ENCODE measurements at regions not wholly inside any gene's neighbourhood (a gene's known extent, or its start where the extent isn't known, plus 50 kb on each side); places are given as distances from the start of the nearest gene placed in this dataset.
"Not testable (repeated sequence)": the region's sequence is repeated elsewhere in the genome, so short reads cannot be mapped to it uniquely, and the experiment has no call there.

- no peak for DNase-seq (ENCODE audit: low read depth)
- no peak overlapping the region for H3K4me3 ChIP-seq (ENCODE audit: low read depth, low read length)
These were observed 158.9 kb upstream of the CNTNAP4 start for GRCh38 chr16:76118344-76118743.

- DNase-seq (ENCODE audit: low read depth) = no peak
- H3K4me3 ChIP-seq (ENCODE audit: low read depth, low read length) = no peak overlapping the region
These were observed 155.6 kb upstream of the CNTNAP4 start for GRCh38 chr16:76121636-76122035.

- H3K4me3 ChIP-seq (ENCODE audit: low read depth, low read length) = no peak overlapping the region
- DNase-seq (ENCODE audit: low read depth) = no peak
These were observed 153.2 kb upstream of the CNTNAP4 start for GRCh38 chr16:76123966-76124365.

DNA sequence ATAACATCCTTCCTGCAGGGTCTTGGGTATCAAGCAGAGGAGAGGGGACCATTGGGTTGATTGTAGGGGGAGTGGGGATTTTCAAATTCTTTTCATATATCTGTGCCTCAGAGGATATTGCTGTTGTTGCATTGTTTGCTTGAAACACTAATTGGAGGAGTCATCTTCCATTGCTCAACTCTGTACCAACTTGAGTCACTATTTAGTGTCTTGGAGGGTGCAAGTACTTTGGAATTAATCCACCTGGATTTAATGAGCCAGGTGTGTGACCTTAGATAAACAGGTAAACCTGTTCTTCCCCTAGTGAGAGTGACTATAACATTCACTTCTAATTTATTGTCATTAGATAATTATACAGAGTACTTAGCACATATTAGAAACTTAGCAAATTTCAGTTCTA is 151.3 kb upstream of the CNTNAP4 start:
- no peak overlapping the region for H3K4me3 ChIP-seq (ENCODE audit: low read depth, low read length)

GRCh38 chr16:76138056-76138455 is 139.1 kb upstream of the CNTNAP4 start:
- not testable (repeated sequence) for H3K4me3 ChIP-seq (ENCODE audit: low read depth, low read length); DNase-seq (ENCODE audit: low read depth)

More for the DNA sequence above, 151.3 kb upstream of the CNTNAP4 start:
- no peak for DNase-seq (ENCODE audit: low read depth)

GRCh38 chr16:76157629-76158028 is 119.6 kb upstream of the CNTNAP4 start:
- DNase-seq (ENCODE audit: low read depth) = no peak
- H3K4me3 ChIP-seq (ENCODE audit: low read depth, low read length) = no peak overlapping the region

DNA sequence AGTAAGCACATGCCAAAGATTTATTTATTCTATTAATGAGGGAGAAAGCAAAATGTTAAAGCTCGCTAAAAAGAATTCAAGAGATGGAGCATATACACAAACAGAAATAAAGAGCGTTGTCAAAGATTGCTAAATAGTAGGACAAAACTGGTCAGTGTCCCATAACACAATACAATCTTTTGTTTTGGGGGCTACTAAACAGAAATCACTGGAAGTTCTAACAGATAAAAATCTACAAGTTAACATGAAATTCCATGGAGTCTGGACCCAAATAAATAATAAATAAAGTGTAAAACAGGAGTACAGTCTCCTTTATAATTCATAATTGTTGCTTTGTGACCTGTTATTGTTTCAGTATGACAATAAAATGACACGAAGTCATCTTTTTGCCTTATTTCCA is 115.2 kb upstream of the CNTNAP4 start:
- no peak overlapping the region for H3K4me3 ChIP-seq (ENCODE audit: low read depth, low read length)
- DNase-seq (ENCODE audit: low read depth) = no peak

DNA sequence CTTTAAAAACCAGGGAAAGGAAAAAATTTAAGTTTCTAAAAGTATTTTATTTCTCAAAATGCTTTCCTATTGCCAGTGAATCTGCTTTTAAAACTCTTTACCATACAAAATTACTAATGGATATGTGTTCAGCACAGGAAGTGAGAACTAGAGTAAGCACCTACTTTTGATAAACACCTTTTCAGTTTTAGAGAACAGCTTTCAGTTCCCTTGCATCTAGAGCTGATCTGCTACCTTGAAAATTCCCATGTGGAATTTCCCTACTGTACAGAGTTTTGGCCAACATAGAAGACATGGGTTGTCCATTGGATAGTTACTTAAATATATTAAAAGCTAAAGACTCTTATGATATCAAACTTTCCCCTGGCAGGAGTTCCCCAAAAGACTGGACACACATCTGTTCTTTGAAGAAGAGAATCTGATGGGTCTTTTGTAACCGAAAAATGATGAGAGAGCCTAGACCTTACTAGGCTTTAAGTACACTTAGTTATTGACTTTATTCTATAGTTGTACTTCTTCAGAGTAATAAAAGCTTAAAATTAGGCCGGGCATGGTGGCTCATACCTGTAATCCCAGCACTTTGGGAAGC is 112.1 kb upstream of the CNTNAP4 start:
- no peak overlapping the region for H3K4me3 ChIP-seq (ENCODE audit: low read depth, low read length)
- DNase-seq (ENCODE audit: low read depth) = no peak

DNA sequence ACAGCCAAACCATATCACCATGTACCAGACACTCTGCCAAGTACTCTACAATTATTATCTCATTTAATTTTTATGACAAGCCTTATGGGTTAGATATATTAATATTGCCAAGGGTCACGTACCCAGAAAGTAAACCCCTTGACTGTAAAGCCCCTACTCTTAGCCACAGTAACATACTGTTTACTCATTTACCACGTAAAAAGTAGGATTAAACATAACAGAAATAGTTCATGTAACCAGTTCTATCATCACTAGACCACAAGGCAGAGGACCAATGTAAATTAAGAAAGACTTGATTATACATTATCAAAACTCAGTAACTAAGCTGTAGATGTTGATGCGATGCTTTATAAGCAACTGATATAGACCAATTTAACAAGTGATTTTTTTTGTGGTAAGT is 101.5 kb upstream of the CNTNAP4 start:
- DNase-seq (ENCODE audit: low read depth) = no peak
- no peak overlapping the region for H3K4me3 ChIP-seq (ENCODE audit: low read depth, low read length)

- no peak overlapping the region for H3K4me3 ChIP-seq (ENCODE audit: low read depth, low read length)
- DNase-seq (ENCODE audit: low read depth) = no peak
These were observed 101.0 kb upstream of the CNTNAP4 start for GRCh38 chr16:76176153-76176552.

- H3K4me3 ChIP-seq (ENCODE audit: low read depth, low read length) = no peak overlapping the region
- no peak for DNase-seq (ENCODE audit: low read depth)
These were observed 100.6 kb upstream of the CNTNAP4 start for GRCh38 chr16:76176616-76177015.

DNA sequence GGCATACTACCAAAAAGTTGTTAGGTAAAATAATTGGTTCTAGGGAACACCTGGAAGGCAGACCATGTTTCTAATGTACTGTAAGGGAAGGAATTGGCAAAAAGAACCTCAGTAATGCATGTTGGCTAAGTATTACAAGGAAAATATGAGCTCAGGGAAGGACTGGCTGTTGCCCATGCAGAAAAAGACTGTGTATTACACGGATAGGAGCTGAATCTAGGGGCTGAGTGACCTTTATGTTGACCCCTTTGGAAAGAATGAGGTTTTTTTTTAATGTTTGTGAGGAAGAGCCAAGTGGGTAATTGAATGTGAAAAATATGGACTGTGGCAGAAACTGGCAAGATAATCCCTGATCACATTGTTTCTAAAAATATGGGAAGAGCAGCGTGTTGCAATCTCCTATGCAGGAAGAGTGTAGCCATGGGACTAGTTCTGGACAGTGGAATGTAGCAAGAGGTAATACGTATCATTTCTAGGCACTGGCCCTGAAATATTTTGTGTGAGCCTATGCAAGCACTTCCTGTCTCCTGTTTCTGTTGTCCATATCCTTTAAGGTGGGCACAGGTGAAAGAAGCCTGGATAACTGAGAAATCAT is 95.1 kb upstream of the CNTNAP4 start:
- no peak for DNase-seq (ENCODE audit: low read depth)
- H3K4me3 ChIP-seq (ENCODE audit: low read depth, low read length) = no peak overlapping the region

DNA sequence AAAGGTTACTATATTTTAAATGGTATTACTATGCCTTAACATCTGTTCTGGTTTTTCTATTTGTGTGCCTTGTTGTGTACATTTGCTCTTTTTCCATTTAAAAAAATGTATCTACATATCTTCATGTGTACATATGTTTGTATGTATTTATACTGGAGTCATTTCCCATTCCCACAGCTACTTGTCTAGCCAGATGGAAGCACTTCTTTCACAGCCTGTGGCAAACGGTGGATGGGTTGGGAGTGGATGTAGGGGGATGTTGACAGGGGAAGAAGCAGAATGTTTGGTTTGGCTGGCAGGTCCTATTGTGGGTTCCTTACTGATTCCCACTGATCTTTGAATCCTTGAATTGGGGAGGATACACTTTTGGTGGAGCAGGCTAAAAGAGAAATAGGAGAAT is 93.6 kb upstream of the CNTNAP4 start:
- no peak for DNase-seq (ENCODE audit: low read depth)

GRCh38 chr16:76190057-76190456 is 87.1 kb upstream of the CNTNAP4 start:
- H3K4me3 ChIP-seq (ENCODE audit: low read depth, low read length) = no peak overlapping the region
- DNase-seq (ENCODE audit: low read depth) = no peak

More for the DNA sequence above, 93.6 kb upstream of the CNTNAP4 start:
- no peak overlapping the region for H3K4me3 ChIP-seq (ENCODE audit: low read depth, low read length)

DNA sequence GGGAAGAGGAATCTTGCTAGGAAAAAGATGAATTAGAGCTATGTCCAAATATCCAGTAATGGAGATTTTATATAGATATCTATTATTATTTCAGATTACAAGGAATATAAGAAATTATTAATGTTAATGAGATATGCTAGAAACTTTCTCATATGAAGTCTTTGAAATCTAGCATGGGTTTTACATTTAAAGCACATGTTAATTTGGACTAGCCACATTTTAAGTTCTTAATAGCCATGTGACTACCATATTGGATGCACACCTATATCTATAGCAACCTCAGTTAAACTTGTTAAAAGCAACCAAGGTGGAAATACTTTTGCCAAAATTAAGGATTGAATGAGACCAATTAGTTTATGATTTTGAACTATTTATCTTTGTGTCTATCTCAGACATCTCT is 86.7 kb upstream of the CNTNAP4 start:
- DNase-seq (ENCODE audit: low read depth) = no peak
- no peak overlapping the region for H3K4me3 ChIP-seq (ENCODE audit: low read depth, low read length)

DNA sequence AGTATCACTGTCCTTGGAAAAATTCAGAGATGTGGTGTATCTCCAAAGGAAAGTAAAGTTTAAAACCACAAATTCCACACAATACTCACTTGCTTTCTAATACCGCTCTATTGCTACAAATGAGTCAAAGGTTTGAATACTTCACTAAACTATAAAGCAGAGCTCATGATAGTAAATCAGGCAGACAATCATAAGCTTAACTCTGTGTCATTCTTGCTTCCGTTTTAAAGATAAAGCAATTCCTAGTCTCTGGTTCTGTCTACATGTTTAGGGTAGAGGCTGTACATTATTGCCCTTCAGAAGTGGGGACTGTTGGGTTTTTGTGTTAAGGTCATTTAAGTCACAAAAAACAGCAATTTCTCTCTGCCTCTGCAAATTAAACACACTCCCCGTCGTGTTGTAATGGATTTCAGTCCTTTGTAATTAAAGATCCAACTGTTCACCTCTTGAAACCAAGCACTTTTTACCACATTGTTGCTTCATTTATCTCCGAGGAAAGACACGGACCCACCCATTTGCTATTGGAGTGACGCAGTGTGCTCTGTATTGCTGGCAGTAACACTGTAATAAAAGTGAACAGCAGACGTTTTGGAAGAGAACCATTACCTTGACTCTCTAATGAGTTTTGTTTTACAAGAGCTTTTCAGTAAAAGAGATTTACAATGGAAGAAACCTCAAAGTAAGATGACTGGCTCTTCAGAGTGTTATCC is 83.1 kb upstream of the CNTNAP4 start:
- no peak overlapping the region for H3K4me3 ChIP-seq (ENCODE audit: low read depth, low read length)

DNA sequence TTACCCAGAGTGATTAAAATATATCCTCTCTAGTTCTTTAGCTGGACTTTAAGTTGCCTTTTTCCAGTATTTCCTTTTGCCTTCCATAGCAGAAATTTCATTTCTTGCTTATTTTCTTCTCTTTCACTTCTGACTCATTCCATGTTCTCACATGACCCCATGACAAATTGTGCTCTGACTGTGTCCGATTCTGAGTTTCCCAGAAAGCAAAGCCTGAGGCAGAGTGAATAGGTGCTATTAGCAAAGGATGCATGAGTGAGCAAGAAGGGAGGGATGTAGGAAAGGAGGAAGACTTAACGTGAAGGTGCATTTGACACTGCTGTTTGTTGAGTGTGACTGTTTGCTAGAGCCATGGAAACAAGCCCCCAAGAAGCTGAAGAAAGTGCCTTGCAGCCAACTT is 82.6 kb upstream of the CNTNAP4 start:
- H3K4me3 ChIP-seq (ENCODE audit: low read depth, low read length) = no peak overlapping the region
- peak; percentile 4 for DNase-seq (ENCODE audit: low read depth)

More for the DNA sequence above, 83.1 kb upstream of the CNTNAP4 start:
- no peak for DNase-seq (ENCODE audit: low read depth)

DNA sequence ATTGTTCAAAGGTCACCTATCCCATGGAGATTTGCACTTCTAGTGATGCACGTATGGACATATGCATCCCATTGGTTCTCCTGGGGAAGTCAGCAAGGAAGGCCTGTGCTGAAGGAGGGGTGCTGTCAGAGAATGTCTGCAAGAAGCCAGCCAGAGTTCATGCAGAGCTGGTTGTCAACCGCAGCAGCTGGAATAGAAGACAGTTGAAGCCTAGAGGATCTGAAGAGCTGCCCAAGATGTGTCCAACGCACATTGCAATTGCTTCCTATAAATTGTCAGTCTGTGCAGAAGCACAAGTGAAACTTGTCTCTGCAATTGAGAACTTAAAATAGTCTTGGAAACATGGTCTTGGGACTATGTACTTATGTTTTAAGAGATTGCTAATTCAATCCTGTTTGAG is 82.1 kb upstream of the CNTNAP4 start:
- H3K4me3 ChIP-seq (ENCODE audit: low read depth, low read length) = no peak overlapping the region
- DNase-seq (ENCODE audit: low read depth) = no peak

DNA sequence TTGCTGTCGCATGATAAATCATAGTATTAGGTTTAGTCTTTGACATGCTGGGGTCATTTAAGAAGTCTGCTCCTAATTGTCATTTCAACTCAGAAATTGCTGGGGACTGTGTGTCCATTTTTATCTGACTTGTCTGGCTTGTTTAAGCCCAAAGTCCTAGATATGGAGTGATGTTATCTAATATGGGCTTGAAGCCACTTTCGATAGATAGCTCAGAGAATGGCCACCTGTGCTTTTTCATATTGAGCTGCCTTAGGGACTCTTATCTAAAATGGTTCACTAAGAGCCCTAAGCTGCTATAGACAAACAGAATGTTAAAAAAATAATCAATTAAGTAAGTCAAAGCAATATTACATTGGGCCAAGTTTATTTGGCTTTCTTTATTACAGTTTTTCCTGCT is 81.6 kb upstream of the CNTNAP4 start:
- H3K4me3 ChIP-seq (ENCODE audit: low read depth, low read length) = no peak overlapping the region
- no peak for DNase-seq (ENCODE audit: low read depth)

GRCh38 chr16:76197900-76198299 is 79.3 kb upstream of the CNTNAP4 start:
- DNase-seq (ENCODE audit: low read depth) = no peak
- H3K4me3 ChIP-seq (ENCODE audit: low read depth, low read length) = no peak overlapping the region

GRCh38 chr16:76199681-76200220 is 77.5 kb upstream of the CNTNAP4 start:
- DNase-seq (ENCODE audit: low read depth) = no peak
- H3K4me3 ChIP-seq (ENCODE audit: low read depth, low read length) = no peak overlapping the region

Measured in skeletal muscle cell (primary cell).